GM12874 (cell line): ENCODE measurements at regions not wholly inside any gene's neighbourhood (a gene's known extent, or its start where the extent isn't known, plus 50 kb on each side); places are given as distances from the start of the nearest gene placed in this dataset.
A peak's percentile ranks its signal among the peaks of the same experiment; 100 is the strongest.

ENCODE experiments used
- TF ChIP-seq, protein P1 (sequence below): IDR thresholded peaks from 2 replicates; pipeline ENCODE4 v1.5.1; 2011; ENCODE audit warnings: low read depth, mild to moderate bottlenecking, control low read depth, low read length, moderate library complexity; ENCODE audit not compliant: insufficient read depth

DNA sequence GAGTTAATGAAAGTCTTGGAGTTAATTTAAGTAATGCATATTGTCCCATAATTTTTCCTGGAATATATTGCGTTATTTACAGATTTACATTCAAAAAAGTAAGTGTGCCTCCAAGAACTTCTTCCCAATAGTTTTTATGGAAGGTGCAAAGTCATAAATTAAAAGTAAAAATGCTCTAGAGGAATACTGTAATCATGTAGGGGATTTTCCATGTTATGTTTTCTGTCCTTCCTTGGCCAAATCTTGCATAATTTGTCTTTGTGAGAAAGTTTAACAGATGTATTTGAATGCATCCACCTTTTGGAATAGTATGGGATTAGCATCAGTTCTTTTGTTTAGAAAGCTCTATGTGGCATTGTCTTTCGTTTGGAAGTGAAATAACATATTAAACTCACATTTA lies 144.1 kb upstream of the GIMD1 start:
- TF ChIP-seq, protein P1, sequence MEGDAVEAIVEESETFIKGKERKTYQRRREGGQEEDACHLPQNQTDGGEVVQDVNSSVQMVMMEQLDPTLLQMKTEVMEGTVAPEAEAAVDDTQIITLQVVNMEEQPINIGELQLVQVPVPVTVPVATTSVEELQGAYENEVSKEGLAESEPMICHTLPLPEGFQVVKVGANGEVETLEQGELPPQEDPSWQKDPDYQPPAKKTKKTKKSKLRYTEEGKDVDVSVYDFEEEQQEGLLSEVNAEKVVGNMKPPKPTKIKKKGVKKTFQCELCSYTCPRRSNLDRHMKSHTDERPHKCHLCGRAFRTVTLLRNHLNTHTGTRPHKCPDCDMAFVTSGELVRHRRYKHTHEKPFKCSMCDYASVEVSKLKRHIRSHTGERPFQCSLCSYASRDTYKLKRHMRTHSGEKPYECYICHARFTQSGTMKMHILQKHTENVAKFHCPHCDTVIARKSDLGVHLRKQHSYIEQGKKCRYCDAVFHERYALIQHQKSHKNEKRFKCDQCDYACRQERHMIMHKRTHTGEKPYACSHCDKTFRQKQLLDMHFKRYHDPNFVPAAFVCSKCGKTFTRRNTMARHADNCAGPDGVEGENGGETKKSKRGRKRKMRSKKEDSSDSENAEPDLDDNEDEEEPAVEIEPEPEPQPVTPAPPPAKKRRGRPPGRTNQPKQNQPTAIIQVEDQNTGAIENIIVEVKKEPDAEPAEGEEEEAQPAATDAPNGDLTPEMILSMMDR = no peak

DNA sequence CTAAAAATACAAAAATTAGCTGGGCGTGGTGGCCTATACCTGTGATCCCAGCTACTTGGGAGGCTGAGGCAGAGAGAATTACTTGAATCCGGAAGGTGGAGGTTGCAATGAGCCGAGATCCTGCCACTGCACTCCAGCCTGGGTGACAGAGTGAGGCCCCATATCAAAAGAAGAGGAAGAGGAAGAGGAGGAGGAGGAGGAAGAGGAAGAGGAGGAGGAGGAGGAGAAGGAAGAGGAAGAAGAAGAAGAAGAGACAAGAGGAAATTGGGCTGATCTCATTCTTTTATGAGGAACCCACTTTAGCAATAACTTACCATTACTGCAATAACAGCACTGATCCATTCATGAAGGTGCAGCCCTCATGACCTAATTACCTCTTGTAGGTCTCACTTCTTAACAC lies 138.9 kb upstream of the GIMD1 start:
- TF ChIP-seq, protein P1 = no peak

DNA sequence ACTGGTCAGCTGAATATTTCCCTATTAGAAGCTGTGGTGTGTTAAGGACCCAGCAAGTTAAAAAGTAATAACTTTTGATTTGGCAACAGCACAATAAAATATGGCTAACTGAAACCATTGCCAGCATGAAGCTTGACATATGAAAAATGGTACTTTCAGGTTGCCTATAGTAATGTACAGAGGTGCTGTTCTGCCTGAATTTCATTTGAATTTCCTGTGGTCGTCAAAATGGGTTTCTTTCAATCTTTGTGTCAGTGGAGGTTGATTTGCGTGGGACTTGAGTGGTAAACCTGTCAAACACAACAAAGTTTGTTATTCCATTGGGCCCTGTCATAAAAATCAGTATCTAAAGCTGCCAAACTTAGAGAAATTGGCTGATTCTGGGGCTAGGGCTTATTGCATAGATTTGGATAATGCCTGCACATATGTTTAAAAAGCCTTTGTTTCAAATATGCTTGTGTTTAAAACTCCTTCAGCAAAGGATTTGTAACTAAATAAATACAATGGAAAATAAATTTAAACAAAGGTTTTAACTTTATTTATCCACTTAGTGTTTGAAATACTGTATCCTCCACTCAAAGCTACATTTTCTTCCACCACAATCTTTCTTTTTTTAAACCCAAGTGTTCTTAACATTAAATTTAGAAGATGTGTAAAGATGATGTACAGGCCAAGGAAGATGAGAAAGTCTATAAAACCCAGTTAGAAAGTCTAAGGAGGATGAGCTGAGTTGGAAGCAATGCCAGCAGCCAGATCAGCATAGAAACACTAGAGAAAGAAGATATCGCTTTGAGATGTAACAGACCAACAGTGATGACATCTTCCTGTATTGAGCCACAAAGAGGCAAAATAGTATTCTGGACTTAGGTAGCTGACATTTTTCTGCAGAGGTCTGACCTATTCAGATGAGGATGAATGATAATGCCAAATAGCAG lies 134.8 kb upstream of the GIMD1 start:
- TF ChIP-seq, protein P1 = no peak

DNA sequence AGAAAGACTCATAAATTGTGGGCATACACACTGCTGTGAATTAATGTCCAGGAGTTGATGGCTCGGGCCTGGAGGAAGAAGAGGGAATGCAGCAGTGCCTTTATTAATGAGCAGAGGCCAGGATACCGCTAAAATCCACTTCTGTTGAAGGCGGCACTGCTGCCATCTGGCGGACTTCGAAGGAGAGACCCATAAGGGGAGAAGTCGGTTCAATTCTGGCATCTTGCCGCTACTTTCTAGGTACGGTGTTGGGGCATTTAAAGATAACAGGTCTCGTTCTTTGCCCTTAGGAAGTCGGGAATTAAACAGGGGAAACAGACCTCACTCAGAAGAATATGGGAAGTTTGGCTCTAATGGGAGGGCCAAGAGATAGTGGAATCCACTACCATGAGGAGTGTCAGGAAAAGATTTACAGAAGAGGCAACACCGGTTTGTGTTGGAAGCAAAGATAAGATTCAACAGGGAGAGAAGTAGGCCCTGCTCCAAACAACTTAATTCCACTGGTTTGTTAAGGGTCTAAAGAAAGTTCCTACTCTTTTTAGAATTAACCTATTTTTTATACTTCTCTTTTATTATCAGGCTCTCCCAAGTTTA lies 133.6 kb upstream of the GIMD1 start:
- TF ChIP-seq, protein P1 = peak; percentile 69

DNA sequence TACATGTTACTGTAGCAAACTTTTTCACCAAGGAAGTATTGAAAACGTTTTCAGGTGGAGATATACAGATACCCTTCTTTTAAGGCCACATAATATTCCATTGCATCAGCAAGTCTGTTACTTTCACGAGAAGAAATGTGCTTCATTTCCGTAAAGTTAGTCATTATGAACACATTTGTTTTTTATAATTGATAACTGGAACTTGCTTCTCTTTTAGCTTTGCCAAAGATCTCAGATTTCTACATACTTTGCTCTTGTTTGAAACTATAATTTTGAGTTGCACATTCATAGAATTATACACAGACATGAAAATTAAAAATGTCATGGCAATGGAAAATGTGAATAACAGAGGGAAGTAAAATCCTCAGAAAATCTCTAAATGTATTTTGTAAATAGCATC lies 128.7 kb upstream of the GIMD1 start:
- TF ChIP-seq, protein P1 = no peak

DNA sequence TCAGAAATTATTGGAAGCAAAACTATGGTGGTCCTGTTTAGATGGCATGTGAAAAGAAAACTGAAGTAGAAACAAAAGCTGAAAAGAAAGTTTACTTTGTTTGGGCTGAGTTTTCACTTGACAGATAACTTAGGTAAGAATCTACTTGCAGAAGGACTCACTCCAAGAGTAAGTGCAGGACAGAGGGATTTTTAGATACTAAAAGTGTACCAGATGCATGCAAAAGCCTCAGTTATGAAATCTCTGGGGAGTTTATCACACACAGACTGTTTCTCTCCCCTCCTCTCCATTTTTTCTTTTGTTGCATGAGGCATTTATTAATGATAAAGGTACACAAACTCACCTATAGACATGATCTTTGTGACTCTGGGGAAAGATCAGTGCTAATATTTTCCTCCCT lies 127.5 kb upstream of the GIMD1 start:
- TF ChIP-seq, protein P1 = no peak

DNA sequence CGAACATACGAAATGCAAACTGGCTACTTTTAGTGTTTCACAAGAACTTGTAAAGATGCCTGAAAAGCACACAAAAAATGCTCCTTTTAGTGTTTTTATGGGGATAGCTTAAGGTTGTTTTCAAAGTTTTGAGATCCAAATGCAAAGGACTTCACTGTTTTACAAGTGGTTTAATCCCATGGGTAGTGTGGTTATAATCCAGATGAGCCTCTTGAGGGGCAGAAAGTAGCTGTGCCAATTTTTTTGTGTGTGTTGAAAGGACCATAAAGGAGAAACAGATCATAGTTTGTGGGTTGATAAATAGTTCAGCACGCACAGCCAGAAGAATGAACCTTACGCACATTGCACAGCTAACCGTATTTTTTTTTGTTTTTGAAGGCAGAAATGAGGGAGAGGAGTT lies 126.9 kb upstream of the GIMD1 start:
- TF ChIP-seq, protein P1 = no peak
